SK-N-SH (cell line): ENCODE measurements at regions not wholly inside any gene's neighbourhood (a gene's known extent, or its start where the extent isn't known, plus 50 kb on each side); places are given as distances from the start of the nearest gene placed in this dataset.

Source experiments
- CTCF ChIA-PET: fragments of 300-600, 350-600 bp; formaldehyde crosslinking; extraction: SDS; loops from one replicate; lab custom pipeline; 2021; lab: Yijun Ruan, JAX
- POLR2A ChIA-PET: fragments of 350-600 bp; sonication (Branson Sonifier 250); formaldehyde crosslinking; extraction: SDS; loops from one replicate; lab custom pipeline; 2020; ENCODE audit warnings: antibody characterized with exemption, inconsistent platforms; lab: Yijun Ruan, JAX
- DNase-seq: peaks from one replicate; pipeline ENCODE4 v3.0.0; 2012
- H2AFZ ChIP-seq: fragments of 200-600 bp; sonication (generic); 2 replicates; pipeline ENCODE4 v1.8.1; 2016; ENCODE audit warnings: antibody characterized with exemption, mild to moderate bottlenecking, low read depth
- H3F3A ChIP-seq: fragments of 200-600 bp; sonication (generic); replicated peaks from 2 replicates; pipeline ENCODE3; 2016; ENCODE audit warnings: antibody characterized with exemption, mild to moderate bottlenecking; ENCODE audit not compliant: insufficient read depth
- H3K27ac ChIP-seq, 2 experiments: fragments of 200-500 bp in 1 of 2; fragments of 200-600 bp in 1 of 2; sonication (Bioruptor generic) in 1 of 2; sonication (generic), shearing (Covaris generic) in 1 of 2; 2 replicates each; pipeline versions ENCODE4 v1.5.1 to v1.6.1; 2014 to 2016; ENCODE audit warnings: low read depth in 2 of 2, inconsistent platforms in 1 of 2, low read length in 1 of 2, mild to moderate bottlenecking in 1 of 2, mixed read lengths in 1 of 2
- H3K27me3 ChIP-seq: fragments of 200-600 bp; sonication (generic), shearing (Covaris generic); 2 replicates; pipeline ENCODE4 v1.6.1; 2016; ENCODE audit warnings: mixed run types; ENCODE audit not compliant: insufficient read depth
- H3K36me3 ChIP-seq, 2 experiments: fragments of 200-500 bp in 1 of 2; fragments of 200-600 bp in 1 of 2; sonication (Bioruptor generic) in 1 of 2; sonication (generic) in 1 of 2; replicated peaks in 1 of 2; 2 replicates each; pipeline versions ENCODE3 to v1.5.1; 2014 to 2016; ENCODE audit warnings: low read length in 1 of 2, mild to moderate bottlenecking in 1 of 2; ENCODE audit not compliant: insufficient read depth in 2 of 2, control insufficient read depth in 1 of 2
- H3K4me1 ChIP-seq, 2 experiments: fragments of 200-500 bp in 1 of 2; fragments of 200-600 bp in 1 of 2; sonication (Bioruptor generic) in 1 of 2; sonication (generic), shearing (Covaris generic) in 1 of 2; 2 replicates each; pipeline versions ENCODE4 v1.5.1 to v1.6.1; 2014 to 2016; ENCODE audit warnings: low read depth in 1 of 2, low read length in 1 of 2, mixed run types in 1 of 2; ENCODE audit not compliant: insufficient read depth in 2 of 2, control insufficient read depth in 1 of 2
- H3K4me2 ChIP-seq: fragments of 200-600 bp; sonication (generic), shearing (Covaris generic); 2 replicates; pipeline ENCODE4 v1.6.1; 2017; ENCODE audit warnings: mixed run types
- H3K4me3 ChIP-seq, 2 experiments: fragments of 200-500 bp in 1 of 2; fragments of 200-600 bp in 1 of 2; sonication (Bioruptor generic) in 1 of 2; sonication (generic), shearing (Covaris generic) in 1 of 2; 2 replicates each; pipeline versions ENCODE4 v1.5.1 to v1.8.1; 2014 to 2016; ENCODE audit warnings: low read depth in 2 of 2, inconsistent platforms in 1 of 2, low read length in 1 of 2, mild to moderate bottlenecking in 1 of 2, mixed read lengths in 1 of 2, moderate library complexity in 1 of 2
- H3K79me2 ChIP-seq: fragments of 200-600 bp; sonication (generic); 2 replicates; pipeline ENCODE4 v1.8.1; 2017; ENCODE audit warnings: mild to moderate bottlenecking; ENCODE audit not compliant: insufficient read depth
- H3K9ac ChIP-seq: fragments of 200-600 bp; sonication (generic); 2 replicates; pipeline ENCODE4 v1.6.1; 2017; ENCODE audit warnings: mixed run types
- H3K9me2 ChIP-seq: fragments of 200-600 bp; sonication (generic); 2 replicates; pipeline ENCODE4 v1.6.1; 2017; ENCODE audit warnings: mixed run types
- H3K9me3 ChIP-seq: fragments of 200-600 bp; sonication (generic); 2 replicates; pipeline ENCODE4 v1.6.1; 2017; ENCODE audit warnings: mixed run types, mild to moderate bottlenecking, moderate library complexity
- H4K20me1 ChIP-seq: fragments of 200-600 bp; sonication (generic); 2 replicates; pipeline ENCODE4 v1.6.1; 2017; ENCODE audit warnings: mild to moderate bottlenecking, mixed run types; ENCODE audit not compliant: insufficient read depth
- CHD2 ChIP-seq: fragments of 150-350 bp; IDR thresholded peaks from 2 replicates; pipeline ENCODE4 v1.6.1; 2018; ENCODE audit warnings: low read length; ENCODE audit not compliant: partially characterized antibody
- ELF1 ChIP-seq: IDR thresholded peaks from 2 replicates; pipeline ENCODE4 v1.4.0; 2012
- EP300 ChIP-seq, 2 experiments: IDR thresholded peaks; 2 replicates each; pipeline versions ENCODE4 v1.4.0 to v1.6.1; 2012; ENCODE audit warnings: borderline replicate concordance in 1 of 2, low read depth in 1 of 2, low read length in 1 of 2
- EZH2phosphoT487 ChIP-seq: fragments of 200-600 bp; sonication (generic); IDR thresholded peaks from 2 replicates; pipeline ENCODE4 v1.6.1; 2017; ENCODE audit warnings: low read depth, mixed run types, mild to moderate bottlenecking, antibody characterized with exemption, moderate library complexity, borderline replicate concordance
- GABPA ChIP-seq: IDR thresholded peaks from 2 replicates; pipeline ENCODE4 v1.4.0; 2012; ENCODE audit warnings: low read depth, mild to moderate bottlenecking
- GATA2 ChIP-seq: sonication (generic); formaldehyde crosslinking; IDR thresholded peaks from 2 replicates; pipeline ENCODE4 v1.5.0; 2020; ENCODE audit warnings: mild to moderate bottlenecking, missing genetic modification reagents
- MAX ChIP-seq: IDR thresholded peaks from 2 replicates; pipeline ENCODE4 v1.4.0; 2012; ENCODE audit warnings: low read depth
- MEF2A ChIP-seq: IDR thresholded peaks from 2 replicates; pipeline ENCODE4 v1.4.0; 2012; ENCODE audit warnings: low read depth, borderline replicate concordance
- NFIC ChIP-seq: IDR thresholded peaks from 2 replicates; pipeline ENCODE4 v1.4.0; 2012; ENCODE audit warnings: borderline replicate concordance
- PBX3 ChIP-seq: IDR thresholded peaks from 2 replicates; pipeline ENCODE4; 2012
- RAD21 ChIP-seq: IDR thresholded peaks from 2 replicates; pipeline ENCODE4 v1.6.1; 2012; ENCODE audit warnings: mild to moderate bottlenecking, low read length
- RFX5 ChIP-seq: IDR thresholded peaks from 2 replicates; pipeline ENCODE4 v1.6.1; 2012; ENCODE audit warnings: mild to moderate bottlenecking, improper control_type of control experiment, low read length
- RXRA ChIP-seq: IDR thresholded peaks from 2 replicates; pipeline ENCODE4 v1.4.0; 2012; ENCODE audit warnings: low read depth, mild to moderate bottlenecking, borderline replicate concordance
- SIN3A ChIP-seq: IDR thresholded peaks from 2 replicates; pipeline ENCODE4 v1.6.1; 2012; ENCODE audit warnings: low read depth, mild to moderate bottlenecking, low read length, moderate library complexity, borderline replicate concordance
- SMC3 ChIP-seq: IDR thresholded peaks from 2 replicates; pipeline ENCODE4 v1.6.1; 2012; ENCODE audit warnings: low read depth, low read length, improper control_type of control experiment
- TAF1 ChIP-seq: IDR thresholded peaks from 2 replicates; pipeline ENCODE4 v1.6.1; 2012; ENCODE audit warnings: low read depth, mild to moderate bottlenecking, low read length, moderate library complexity, borderline replicate concordance
- TEAD4 ChIP-seq: IDR thresholded peaks from 2 replicates; pipeline ENCODE4 v1.4.0; 2012; ENCODE audit warnings: mild to moderate bottlenecking, borderline replicate concordance; ENCODE audit not compliant: insufficient read depth
- USF1 ChIP-seq: IDR thresholded peaks from 2 replicates; pipeline ENCODE4 v1.4.0; 2012; ENCODE audit warnings: low read depth, borderline replicate concordance
- WGBS: methylation state at CpG from one replicate; pipeline ENCODE4 v1.1.6; 2017; ENCODE audit warnings: low lambda C conversion rate; 5-methylcytosine and 5-hydroxymethylcytosine counted together
- TF ChIP-seq, protein P1 (sequence below): fragments of 150-350 bp; IDR thresholded peaks from 2 replicates; pipeline ENCODE4 v1.6.1; 2017; ENCODE audit warnings: antibody characterized with exemption, low read length, low read depth, borderline replicate concordance
- TF ChIP-seq, protein P2 (sequence below): IDR thresholded peaks from 2 replicates; pipeline ENCODE4 v1.4.0; 2012; ENCODE audit warnings: low read depth, borderline replicate concordance

DNA sequence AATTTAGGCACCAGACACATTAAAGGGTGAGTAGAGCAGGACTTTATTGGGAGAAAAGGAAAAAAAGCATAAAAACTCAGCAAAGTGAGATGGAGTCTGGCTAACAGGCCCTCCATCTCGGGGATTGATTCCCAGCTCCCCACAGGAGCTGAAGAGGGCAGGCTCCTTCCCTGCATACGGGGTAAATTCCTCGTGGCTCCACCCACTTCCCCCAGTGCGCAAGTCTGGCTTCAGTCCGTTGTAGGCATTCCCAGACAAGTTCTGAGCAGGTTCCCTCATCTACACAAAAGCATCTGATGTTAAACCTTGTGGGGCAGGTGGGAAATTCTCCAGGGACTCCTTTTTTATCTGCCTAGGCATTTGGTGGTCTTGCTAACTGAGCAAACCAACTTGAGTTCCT is 722.6 kb downstream of the ZNF385D start:
- CTCF ChIA-PET: no interaction called here
- H3K9me2 ChIP-seq: no peaks in the 10 kb centered on the region
- no peaks in the 10 kb centered on the region for H3F3A ChIP-seq
- H3K4me3 ChIP-seq: no peak overlapping the region
- H3K36me3 ChIP-seq: no peaks in the 10 kb centered on the region
- TF ChIP-seq MEF2A (no peak), RAD21 (no peak), EZH2phosphoT487 (no peak), GABPA (no peak), EP300 (IDR thresholded peaks at IDR 0.05; ENCODE audit: borderline replicate concordance in 1 of 2, low read depth in 1 of 2, low read length in 1 of 2) (no peak), SMC3 (no peak), PBX3 (no peak), TEAD4 (no peak)
- TF ChIP-seq, protein P1, sequence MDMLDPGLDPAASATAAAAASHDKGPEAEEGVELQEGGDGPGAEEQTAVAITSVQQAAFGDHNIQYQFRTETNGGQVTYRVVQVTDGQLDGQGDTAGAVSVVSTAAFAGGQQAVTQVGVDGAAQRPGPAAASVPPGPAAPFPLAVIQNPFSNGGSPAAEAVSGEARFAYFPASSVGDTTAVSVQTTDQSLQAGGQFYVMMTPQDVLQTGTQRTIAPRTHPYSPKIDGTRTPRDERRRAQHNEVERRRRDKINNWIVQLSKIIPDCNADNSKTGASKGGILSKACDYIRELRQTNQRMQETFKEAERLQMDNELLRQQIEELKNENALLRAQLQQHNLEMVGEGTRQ: no peak
- TF ChIP-seq, all 33 proteins: peak for 0
- H2AFZ ChIP-seq: no peak overlapping the region
- no peak for DNase-seq
- H3K9ac ChIP-seq: no peak overlapping the region
- H3K4me2 ChIP-seq: no peak overlapping the region
- WGBS: 49% methylated on average over 4 of the region's 5 CpGs
- POLR2A ChIA-PET: no interaction called here
- no peak overlapping the region for H3K27ac ChIP-seq
- H4K20me1 ChIP-seq: no peaks in the 10 kb centered on the region
- H3K79me2 ChIP-seq: no peaks in the 10 kb centered on the region
- H3K4me1 ChIP-seq: no peaks in the 10 kb centered on the region
- no peaks in the 10 kb centered on the region for H3K9me3 ChIP-seq
- H3K27me3 ChIP-seq: no peaks in the 10 kb centered on the region

- Histone ChIP-seq H3K9ac (no peak overlapping the region), H3K9me3 (no peaks in the 10 kb centered on the region), H3F3A (no peaks in the 10 kb centered on the region), H3K4me1 (peaks cover 0 to 10% of the 10 kb centered on the region in 2 experiments; a peak in 2 of 4 replicates), H3K9me2 (no peaks in the 10 kb centered on the region), H2AFZ (no peak overlapping the region), H3K4me2 (no peak overlapping the region), H3K79me2 (no peaks in the 10 kb centered on the region), H3K36me3 (no peaks in the 10 kb centered on the region), H3K27ac (no peak overlapping the region), H3K4me3 (no peak overlapping the region), H4K20me1 (no peaks in the 10 kb centered on the region), H3K27me3 (no peaks in the 10 kb centered on the region)
- POLR2A ChIA-PET: no interaction called here
- DNase-seq: no peak
- WGBS: 41% methylated on average over 2 of the region's 2 CpGs
- CTCF ChIA-PET: no interaction called here
- TF ChIP-seq ELF1 (no peak), GATA2 (CRISPR knock-in tag) (no peak), RFX5 (no peak), TAF1 (no peak), SMC3 (no peak), PBX3 (no peak), EZH2phosphoT487 (no peak), RXRA (no peak), NFIC (no peak), MAX (no peak), USF1 (no peak), SIN3A (no peak), MEF2A (no peak), CHD2 (no peak)
- TF ChIP-seq, protein P2, sequence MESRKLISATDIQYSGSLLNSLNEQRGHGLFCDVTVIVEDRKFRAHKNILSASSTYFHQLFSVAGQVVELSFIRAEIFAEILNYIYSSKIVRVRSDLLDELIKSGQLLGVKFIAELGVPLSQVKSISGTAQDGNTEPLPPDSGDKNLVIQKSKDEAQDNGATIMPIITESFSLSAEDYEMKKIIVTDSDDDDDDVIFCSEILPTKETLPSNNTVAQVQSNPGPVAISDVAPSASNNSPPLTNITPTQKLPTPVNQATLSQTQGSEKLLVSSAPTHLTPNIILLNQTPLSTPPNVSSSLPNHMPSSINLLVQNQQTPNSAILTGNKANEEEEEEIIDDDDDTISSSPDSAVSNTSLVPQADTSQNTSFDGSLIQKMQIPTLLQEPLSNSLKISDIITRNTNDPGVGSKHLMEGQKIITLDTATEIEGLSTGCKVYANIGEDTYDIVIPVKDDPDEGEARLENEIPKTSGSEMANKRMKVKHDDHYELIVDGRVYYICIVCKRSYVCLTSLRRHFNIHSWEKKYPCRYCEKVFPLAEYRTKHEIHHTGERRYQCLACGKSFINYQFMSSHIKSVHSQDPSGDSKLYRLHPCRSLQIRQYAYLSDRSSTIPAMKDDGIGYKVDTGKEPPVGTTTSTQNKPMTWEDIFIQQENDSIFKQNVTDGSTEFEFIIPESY: no peak
Observed at GRCh38 chr3:21024563-21024962, 726.4 kb downstream of the ZNF385D start.
